ENCODE measurements at regions not wholly inside any gene's neighbourhood (a gene's known extent, or its start where the extent isn't known, plus 50 kb on each side); places are given as distances from the start of the nearest gene placed in this dataset.

DNA sequence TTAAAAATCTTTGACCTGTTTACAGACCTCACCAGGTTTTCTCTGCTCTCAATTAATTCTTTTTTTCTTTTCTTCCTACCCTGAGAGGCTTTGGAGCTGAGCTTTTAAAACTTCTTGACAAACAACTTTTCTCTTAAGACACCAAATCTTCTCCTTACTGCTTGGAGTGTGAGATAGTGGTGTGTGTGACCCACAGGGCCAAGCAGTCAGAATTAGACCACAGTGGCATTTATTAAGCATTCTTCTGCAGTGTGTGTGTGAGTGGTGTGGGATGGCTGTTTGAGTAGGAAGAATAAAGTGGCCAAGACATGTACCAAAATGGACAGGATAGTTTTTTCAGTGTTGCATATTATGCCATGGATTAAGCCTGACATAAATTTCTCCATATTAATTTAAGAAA is 665.1 kb downstream of the RAPGEF2 start:
- DNase-seq = no peak
- Histone ChIP-seq H3K36me3 (no peaks in the 10 kb centered on the region), H3K27ac (no peak overlapping the region), H3K9me3 (no peaks in the 10 kb centered on the region), H3K4me1 (no peaks in the 10 kb centered on the region), H3K4me3 (no peak overlapping the region), H3K27me3 (no peaks in the 10 kb centered on the region)
- no peak for ATAC-seq (ENCODE audit: low FRiP score in 2 of 2)
- TF ChIP-seq POLR2A (IDR thresholded peaks at IDR 0.05) (no peak), CTCF (IDR thresholded peaks at IDR 0.05) (no peak), POLR2AphosphoS5 (IDR thresholded peaks at IDR 0.05) (no peak), EP300 (IDR thresholded peaks at IDR 0.05) (no peak)

- DNase-seq (no peak), ATAC-seq (ENCODE audit: low FRiP score in 2 of 2) (no peak)
- H3K36me3 ChIP-seq = no peaks in the 10 kb centered on the region
- no peaks in the 10 kb centered on the region for H3K9me3 ChIP-seq
- H3K27ac ChIP-seq = no peak overlapping the region
- 43 to 48% methylated on average over 1 of the region's 1 CpG for WGBS, 2 donors
- no peaks in the 10 kb centered on the region for H3K27me3 ChIP-seq
- H3K4me1 ChIP-seq = no peaks in the 10 kb centered on the region
- no peak overlapping the region for H3K4me3 ChIP-seq
- TF ChIP-seq CTCF (IDR thresholded peaks at IDR 0.05) = no peak
- no peak for TF ChIP-seq POLR2A (IDR thresholded peaks at IDR 0.05)
- no peak for TF ChIP-seq POLR2AphosphoS5 (IDR thresholded peaks at IDR 0.05)
- TF ChIP-seq EP300 (IDR thresholded peaks at IDR 0.05) = no peak
Measured at GRCh38 chr4:159770401-159770800, 667.5 kb downstream of the RAPGEF2 start.

DNA sequence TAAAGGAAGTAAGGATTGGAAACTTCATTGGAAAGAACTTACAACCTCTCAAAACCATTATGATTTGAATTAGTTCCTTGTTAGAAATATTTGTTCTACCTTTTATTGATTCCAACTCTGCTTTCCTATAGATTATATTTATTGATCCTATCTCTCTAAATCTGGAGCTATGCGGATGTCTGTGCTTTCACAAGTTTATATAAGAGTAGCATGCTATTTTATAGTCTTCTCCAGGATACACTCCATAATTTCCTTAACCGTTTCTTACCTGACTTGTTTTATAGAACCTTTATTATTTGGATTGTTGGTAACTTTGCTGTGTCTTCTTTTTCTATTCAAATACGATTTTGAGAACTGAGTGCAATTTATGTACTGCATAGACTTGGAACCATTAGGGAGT is 668.1 kb downstream of the RAPGEF2 start:
- Histone ChIP-seq H3K27ac (no peak overlapping the region), H3K4me3 (no peak overlapping the region), H3K9me3 (no peaks in the 10 kb centered on the region), H3K4me1 (no peaks in the 10 kb centered on the region), H3K27me3 (no peaks in the 10 kb centered on the region), H3K36me3 (no peaks in the 10 kb centered on the region)
- WGBS, 2 donors = 46 to 50% methylated on average over 3 of the region's 3 CpGs
- TF ChIP-seq CTCF (IDR thresholded peaks at IDR 0.05) = no peak
- TF ChIP-seq POLR2A (IDR thresholded peaks at IDR 0.05) = no peak
- no peak for TF ChIP-seq POLR2AphosphoS5 (IDR thresholded peaks at IDR 0.05)
- no peak for TF ChIP-seq EP300 (IDR thresholded peaks at IDR 0.05)
- ATAC-seq (ENCODE audit: low FRiP score in 2 of 2) (no peak), DNase-seq (no peak)

DNA sequence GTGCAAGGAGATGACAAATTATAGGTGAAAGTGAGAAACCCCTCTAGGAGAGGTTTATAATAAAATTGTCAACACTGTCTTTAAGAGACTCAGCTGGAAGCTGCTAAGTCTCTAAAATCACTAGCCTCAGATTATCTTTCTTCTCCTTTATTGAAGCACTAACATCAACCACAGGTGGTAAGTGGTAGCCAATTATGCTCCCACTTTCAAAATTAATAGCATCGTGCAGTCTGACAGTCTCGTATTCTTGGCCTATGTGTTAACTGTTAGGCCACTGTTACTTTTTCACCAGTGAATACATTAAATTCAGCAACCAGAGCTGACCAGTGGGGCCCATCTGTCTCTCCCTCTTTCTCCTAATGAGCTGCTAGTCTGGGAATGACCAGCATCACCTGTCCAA is 674.1 kb downstream of the RAPGEF2 start:
- Histone ChIP-seq H3K4me1 (no peaks in the 10 kb centered on the region), H3K27me3 (no peaks in the 10 kb centered on the region), H3K27ac (no peak overlapping the region), H3K9me3 (no peaks in the 10 kb centered on the region), H3K4me3 (no peak overlapping the region), H3K36me3 (no peaks in the 10 kb centered on the region)
- 70 to 84% methylated on average over 2 of the region's 2 CpGs for WGBS, 2 donors
- ATAC-seq (ENCODE audit: low FRiP score in 2 of 2) = no peak
- no peak for DNase-seq
- TF ChIP-seq CTCF (IDR thresholded peaks at IDR 0.05) (no peak), POLR2A (IDR thresholded peaks at IDR 0.05) (no peak), EP300 (IDR thresholded peaks at IDR 0.05) (no peak), POLR2AphosphoS5 (IDR thresholded peaks at IDR 0.05) (no peak)

- 79 to 86% methylated on average over 4 of the region's 4 CpGs for WGBS, 2 donors
- no peaks in the 10 kb centered on the region for H3K36me3 ChIP-seq
- no peak overlapping the region for H3K27ac ChIP-seq
- H3K9me3 ChIP-seq = no peaks in the 10 kb centered on the region
- H3K27me3 ChIP-seq = no peaks in the 10 kb centered on the region
- DNase-seq (no peak), ATAC-seq (ENCODE audit: low FRiP score in 2 of 2) (no peak)
- H3K4me1 ChIP-seq = no peaks in the 10 kb centered on the region
- TF ChIP-seq POLR2A (IDR thresholded peaks at IDR 0.05) (no peak), CTCF (IDR thresholded peaks at IDR 0.05) (no peak), POLR2AphosphoS5 (IDR thresholded peaks at IDR 0.05) (no peak), EP300 (IDR thresholded peaks at IDR 0.05) (no peak)
- no peak overlapping the region for H3K4me3 ChIP-seq
Measured at GRCh38 chr4:159777689-159778088, 674.8 kb downstream of the RAPGEF2 start.

All from upper lobe of left lung (tissue), 6 donors.